ENCODE measurements at regions not wholly inside any gene's neighbourhood (a gene's known extent, or its start where the extent isn't known, plus 50 kb on each side); places are given as distances from the start of the nearest gene placed in this dataset.
"Not testable (repeated sequence)": the region's sequence is repeated elsewhere in the genome, so short reads cannot be mapped to it uniquely, and the experiment has no call there.

- no peak for DNase-seq (ENCODE audit: low read depth in 1 of 2, low spot score in 1 of 2)
- in situ Hi-C loops (cut with HindIII; ENCODE audit: low pct_unique_long_range_greater_than_20kb, low sequenced_read_pairs): no loop called here
- no peak for TF ChIP-seq JUND (IDR thresholded peaks at IDR 0.05; ENCODE audit: low read depth)
Measured at GRCh38 chr1:55311057-55311641, 96.0 kb upstream of the USP24 start.

- in situ Hi-C loops (cut with HindIII; ENCODE audit: low pct_unique_long_range_greater_than_20kb, low sequenced_read_pairs): no loop called here
- no peak for DNase-seq (ENCODE audit: low read depth in 1 of 2, low spot score in 1 of 2)
- TF ChIP-seq JUND (IDR thresholded peaks at IDR 0.05; ENCODE audit: low read depth): no peak
Measured at GRCh38 chr1:55310505-55310971, 95.4 kb upstream of the USP24 start.

GRCh38 chr1:55309786-55310504, 94.8 kb upstream of the USP24 start:
- in situ Hi-C loops (cut with HindIII; ENCODE audit: low pct_unique_long_range_greater_than_20kb, low sequenced_read_pairs): no loop called here
- DNase-seq (ENCODE audit: low read depth in 1 of 2, low spot score in 1 of 2): no peak
- no peak for TF ChIP-seq JUND (IDR thresholded peaks at IDR 0.05; ENCODE audit: low read depth)

GRCh38 chr1:55309053-55309452, 93.9 kb upstream of the USP24 start:
- no peak for TF ChIP-seq JUND (IDR thresholded peaks at IDR 0.05; ENCODE audit: low read depth)
- no peak for DNase-seq (ENCODE audit: low read depth in 1 of 2, low spot score in 1 of 2)
- in situ Hi-C loops (cut with HindIII; ENCODE audit: low pct_unique_long_range_greater_than_20kb, low sequenced_read_pairs): no loop called here

- in situ Hi-C loops (cut with HindIII; ENCODE audit: low pct_unique_long_range_greater_than_20kb, low sequenced_read_pairs): no loop called here
- no peak for DNase-seq (ENCODE audit: low read depth in 1 of 2, low spot score in 1 of 2)
- TF ChIP-seq JUND (IDR thresholded peaks at IDR 0.05; ENCODE audit: low read depth): no peak
Measured at GRCh38 chr1:55305735-55306134, 90.6 kb upstream of the USP24 start.

GRCh38 chr1:55304229-55304740, 89.1 kb upstream of the USP24 start:
- TF ChIP-seq JUND (IDR thresholded peaks at IDR 0.05; ENCODE audit: low read depth): no peak
- no peak for DNase-seq (ENCODE audit: low read depth in 1 of 2, low spot score in 1 of 2)
- in situ Hi-C loops (cut with HindIII; ENCODE audit: low pct_unique_long_range_greater_than_20kb, low sequenced_read_pairs): no loop called here

GRCh38 chr1:55302972-55303371, 87.8 kb upstream of the USP24 start:
- no peak for TF ChIP-seq JUND (IDR thresholded peaks at IDR 0.05; ENCODE audit: low read depth)
- peak in 1 of 2 experiments; percentile 2 for DNase-seq (ENCODE audit: low read depth in 1 of 2, low spot score in 1 of 2)
- in situ Hi-C loops (cut with HindIII; ENCODE audit: low pct_unique_long_range_greater_than_20kb, low sequenced_read_pairs): no loop called here

GRCh38 chr1:55301912-55302311, 86.7 kb upstream of the USP24 start:
- TF ChIP-seq JUND (IDR thresholded peaks at IDR 0.05; ENCODE audit: low read depth): no peak
- no peak for DNase-seq (ENCODE audit: low read depth in 1 of 2, low spot score in 1 of 2)
- in situ Hi-C loops (cut with HindIII; ENCODE audit: low pct_unique_long_range_greater_than_20kb, low sequenced_read_pairs): no loop called here

GRCh38 chr1:55300975-55301374, 85.8 kb upstream of the USP24 start:
- in situ Hi-C loops (cut with HindIII; ENCODE audit: low pct_unique_long_range_greater_than_20kb, low sequenced_read_pairs): no loop called here
- TF ChIP-seq JUND (IDR thresholded peaks at IDR 0.05; ENCODE audit: low read depth): no peak
- DNase-seq (ENCODE audit: low read depth in 1 of 2, low spot score in 1 of 2): no peak

GRCh38 chr1:55298167-55298894, 83.2 kb upstream of the USP24 start:
- no peak for TF ChIP-seq JUND (IDR thresholded peaks at IDR 0.05; ENCODE audit: low read depth)
- no peak for DNase-seq (ENCODE audit: low read depth in 1 of 2, low spot score in 1 of 2)
- in situ Hi-C loops (cut with HindIII; ENCODE audit: low pct_unique_long_range_greater_than_20kb, low sequenced_read_pairs): no loop called here

GRCh38 chr1:55296247-55296646, 81.1 kb upstream of the USP24 start:
- DNase-seq (ENCODE audit: low read depth in 1 of 2, low spot score in 1 of 2); in situ Hi-C loops (cut with HindIII; ENCODE audit: low pct_unique_long_range_greater_than_20kb, low sequenced_read_pairs): not testable (repeated sequence)

- DNase-seq (ENCODE audit: low read depth in 1 of 2, low spot score in 1 of 2): no peak
Measured at GRCh38 chr1:55289614-55290013, 74.5 kb upstream of the USP24 start.

GRCh38 chr1:55289042-55289441, 73.9 kb upstream of the USP24 start:
- TF ChIP-seq JUND (IDR thresholded peaks at IDR 0.05; ENCODE audit: low read depth): no peak
- no peak for DNase-seq (ENCODE audit: low read depth in 1 of 2, low spot score in 1 of 2)
- in situ Hi-C loops (cut with HindIII; ENCODE audit: low pct_unique_long_range_greater_than_20kb, low sequenced_read_pairs): no loop called here

More at GRCh38 chr1:55289614-55290013, 74.5 kb upstream of the USP24 start:
- no peak for TF ChIP-seq JUND (IDR thresholded peaks at IDR 0.05; ENCODE audit: low read depth)
- in situ Hi-C loops (cut with HindIII; ENCODE audit: low pct_unique_long_range_greater_than_20kb, low sequenced_read_pairs): no loop called here
